ENCODE measurements at regions not wholly inside any gene's neighbourhood (a gene's known extent, or its start where the extent isn't known, plus 50 kb on each side); places are given as distances from the start of the nearest gene placed in this dataset.

- TF ChIP-seq SP3 (tag by site-specific recombination; IDR thresholded peaks at IDR 0.05) (no peak), ZNF274 (IDR thresholded peaks at IDR 0.05; ENCODE audit: low read length) (no peak), ZNF274 (tag by site-specific recombination; IDR thresholded peaks at IDR 0.05; ENCODE audit: borderline replicate concordance) (no peak), ZNF514 (tag by site-specific recombination; IDR thresholded peaks at IDR 0.05) (no peak), TSHZ1 (tag by site-specific recombination; IDR thresholded peaks at IDR 0.05; ENCODE audit: borderline replicate concordance) (no peak), CTCF (tag by site-specific recombination; IDR thresholded peaks at IDR 0.05) (no peak), ZNF335 (tag by site-specific recombination; conservative IDR thresholded peaks at IDR 0.05) (no peak), ZXDB (tag by site-specific recombination; IDR thresholded peaks at IDR 0.05) (no peak), ZNF580 (tag by site-specific recombination; IDR thresholded peaks at IDR 0.05) (no peak), ZNF558 (tag by site-specific recombination; IDR thresholded peaks at IDR 0.05) (no peak), ELK4 (IDR thresholded peaks at IDR 0.05; ENCODE audit: borderline replicate concordance, low read depth, low read length) (no peak), REST (tag by site-specific recombination; IDR thresholded peaks at IDR 0.05) (no peak), ZNF366 (tag by site-specific recombination; conservative IDR thresholded peaks at IDR 0.05) (no peak), INSM2 (tag by site-specific recombination; IDR thresholded peaks at IDR 0.05) (no peak)
These were observed 400.1 kb downstream of the NSUN3 start for GRCh38 chr3:94462931-94463330.

Measured in HEK293 (cell line).